ENCODE measurements at regions not wholly inside any gene's neighbourhood (a gene's known extent, or its start where the extent isn't known, plus 50 kb on each side); places are given as distances from the start of the nearest gene placed in this dataset.

DNA sequence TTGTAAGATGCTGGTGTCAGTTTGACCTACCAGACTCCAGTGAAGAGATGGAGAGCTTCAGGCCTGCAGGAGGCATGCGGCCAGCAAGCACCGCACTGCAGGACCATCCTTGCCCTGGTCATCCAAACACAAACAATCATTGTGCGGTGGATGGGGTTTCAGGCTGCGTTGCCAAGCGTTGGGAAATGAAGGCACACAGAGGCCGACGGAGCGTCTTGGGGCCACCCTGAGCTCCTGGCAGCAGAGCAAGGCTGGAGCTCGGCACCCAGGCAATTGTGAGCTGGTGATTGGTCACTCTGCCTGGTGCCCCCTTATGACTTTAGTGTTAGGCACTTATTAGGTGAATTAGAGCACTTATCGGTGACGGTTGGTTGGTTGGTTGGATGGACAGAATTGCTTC, 222.6 kb upstream of the RGMA start:
- no peak for TF ChIP-seq JUND (IDR thresholded peaks at IDR 0.05; ENCODE audit: low read depth)
- no peak for DNase-seq (ENCODE audit: low read depth in 1 of 2, low spot score in 1 of 2)
- in situ Hi-C loops (cut with HindIII; ENCODE audit: low pct_unique_long_range_greater_than_20kb, low sequenced_read_pairs), result no loop called here

DNA sequence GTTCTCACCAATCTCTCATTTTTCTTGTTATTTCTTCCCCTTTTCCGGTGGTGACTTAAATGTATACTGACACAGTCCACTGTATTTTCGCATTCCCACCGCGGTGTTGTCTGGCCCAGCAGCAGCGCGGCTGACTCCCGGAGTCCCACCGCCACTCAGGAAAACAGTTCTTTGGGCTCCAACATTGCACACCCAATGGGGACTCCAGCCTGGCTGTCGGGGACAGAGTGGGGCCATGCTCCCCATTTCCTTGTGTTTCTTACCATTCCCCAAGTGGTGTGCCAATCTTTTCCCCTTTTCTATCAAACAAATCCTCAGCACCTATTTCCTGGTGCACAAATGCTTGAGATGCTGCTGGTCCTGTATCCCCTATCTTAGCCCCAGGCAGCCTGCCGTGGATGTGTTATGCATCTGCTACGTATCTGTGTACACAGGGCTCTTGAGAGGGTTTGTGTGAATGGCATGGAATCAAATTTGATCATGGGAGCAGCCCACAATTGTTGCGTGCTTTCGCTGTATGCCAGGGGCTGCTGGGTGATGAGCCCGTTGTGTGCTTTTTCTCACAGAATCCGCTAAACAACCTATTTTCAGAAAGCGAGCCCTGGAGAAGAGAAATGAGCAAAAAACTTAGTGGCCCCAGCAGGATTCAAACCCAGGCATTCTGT, 219.1 kb upstream of the RGMA start:
- no peak for TF ChIP-seq JUND (IDR thresholded peaks at IDR 0.05; ENCODE audit: low read depth)
- no peak for DNase-seq (ENCODE audit: low read depth in 1 of 2, low spot score in 1 of 2)
- in situ Hi-C loops (cut with HindIII; ENCODE audit: low pct_unique_long_range_greater_than_20kb, low sequenced_read_pairs), result no loop called here

DNA sequence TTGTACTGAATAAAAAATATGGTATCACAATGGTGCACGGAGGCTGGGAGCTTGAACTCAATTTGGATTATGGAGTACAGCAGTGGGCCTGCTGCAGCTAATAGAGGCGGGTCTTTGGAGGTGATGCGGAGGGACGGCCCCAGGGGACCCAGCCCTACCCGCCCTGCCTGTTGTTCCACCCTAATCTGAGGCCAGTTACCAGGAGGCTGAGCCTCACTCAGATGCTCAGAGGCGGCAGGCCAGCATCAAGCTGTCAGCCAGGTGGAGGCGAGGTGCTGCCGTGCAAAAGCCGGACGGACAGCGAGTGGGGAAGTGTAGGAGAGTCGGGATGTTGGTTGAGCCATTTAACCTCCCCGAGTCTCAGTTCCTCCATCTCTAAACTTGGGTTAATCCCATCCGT, 218.5 kb upstream of the RGMA start:
- in situ Hi-C loops (cut with HindIII; ENCODE audit: low pct_unique_long_range_greater_than_20kb, low sequenced_read_pairs), result no loop called here
- TF ChIP-seq JUND (IDR thresholded peaks at IDR 0.05; ENCODE audit: low read depth), result no peak
- no peak for DNase-seq (ENCODE audit: low read depth in 1 of 2, low spot score in 1 of 2)

DNA sequence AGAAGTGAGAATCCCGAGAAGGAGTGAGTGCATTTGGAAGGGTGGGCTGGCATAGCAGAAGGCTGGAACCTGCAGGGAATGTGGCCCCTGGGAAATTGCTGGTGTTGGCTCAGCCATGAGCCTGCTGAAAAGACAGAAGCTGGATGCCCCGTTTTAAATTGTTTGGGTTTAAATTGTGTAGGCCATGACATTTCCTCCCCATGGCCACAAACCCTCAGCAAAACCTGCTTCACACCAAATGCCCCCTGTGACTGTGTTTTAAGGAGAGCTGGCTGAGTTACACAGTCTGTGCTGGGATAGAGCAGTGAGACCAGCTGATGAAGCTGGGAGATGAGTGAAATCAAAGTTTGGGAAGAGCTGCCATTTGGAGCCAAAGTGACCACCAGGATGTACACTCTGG, 216.3 kb upstream of the RGMA start:
- no peak for DNase-seq (ENCODE audit: low read depth in 1 of 2, low spot score in 1 of 2)
- TF ChIP-seq JUND (IDR thresholded peaks at IDR 0.05; ENCODE audit: low read depth), result no peak
- in situ Hi-C loops (cut with HindIII; ENCODE audit: low pct_unique_long_range_greater_than_20kb, low sequenced_read_pairs), result no loop called here

DNA sequence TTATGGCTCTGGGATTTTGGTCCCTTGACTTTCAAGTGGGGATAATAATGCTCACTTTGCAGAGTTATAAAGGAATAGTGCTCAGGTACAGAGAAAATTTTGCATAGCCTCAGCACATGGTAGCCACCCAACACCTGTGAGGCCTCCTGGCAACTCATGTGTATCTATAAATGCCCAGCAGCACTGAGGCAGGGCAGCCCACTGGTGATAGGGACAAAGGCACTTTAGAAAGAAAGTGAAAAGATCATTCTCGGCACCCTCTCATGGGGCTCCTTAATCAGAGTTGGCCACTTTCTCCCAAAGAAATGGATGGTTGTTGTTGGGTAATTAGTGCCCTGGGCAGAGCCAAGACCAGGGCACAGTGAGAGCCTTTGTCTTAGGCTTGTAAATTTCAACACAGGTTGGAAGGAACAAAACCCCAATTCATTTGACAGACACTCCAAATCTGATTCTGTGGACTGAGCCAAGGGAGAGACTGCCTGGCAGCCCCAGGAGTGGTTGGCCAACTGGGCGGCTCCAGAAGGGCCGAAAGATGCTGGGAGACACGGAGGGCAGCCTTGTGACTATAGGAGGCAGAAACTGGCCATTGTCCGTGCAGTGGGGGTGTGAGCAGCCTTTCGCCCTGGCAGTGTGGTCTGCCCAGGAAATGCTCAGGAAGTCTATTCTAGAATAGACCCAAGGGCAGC, 213.2 kb upstream of the RGMA start:
- no peak for DNase-seq (ENCODE audit: low read depth in 1 of 2, low spot score in 1 of 2)
- in situ Hi-C loops (cut with HindIII; ENCODE audit: low pct_unique_long_range_greater_than_20kb, low sequenced_read_pairs), result no loop called here
- TF ChIP-seq JUND (IDR thresholded peaks at IDR 0.05; ENCODE audit: low read depth), result no peak

DNA sequence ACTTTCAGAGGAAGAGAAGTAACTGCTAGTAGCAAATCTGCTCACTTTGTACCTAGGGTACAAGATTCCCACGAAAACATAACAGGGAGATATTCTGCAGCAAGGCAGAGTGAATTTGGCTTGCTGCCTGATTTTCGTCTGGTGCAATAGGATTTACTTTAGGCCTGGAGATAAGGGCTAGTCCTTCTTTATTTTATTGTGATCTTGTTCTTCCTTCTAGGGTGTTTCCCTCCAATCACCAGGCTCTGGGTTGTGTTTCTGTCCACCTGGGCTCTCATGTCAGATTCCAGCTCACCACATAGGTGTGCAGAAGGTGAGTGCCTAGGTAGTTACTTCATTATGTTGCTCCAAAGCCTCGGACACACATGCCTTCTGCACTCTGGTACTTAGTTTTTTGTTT, 211.8 kb upstream of the RGMA start:
- no peak for DNase-seq (ENCODE audit: low read depth in 1 of 2, low spot score in 1 of 2)
- no peak for TF ChIP-seq JUND (IDR thresholded peaks at IDR 0.05; ENCODE audit: low read depth)
- in situ Hi-C loops (cut with HindIII; ENCODE audit: low pct_unique_long_range_greater_than_20kb, low sequenced_read_pairs), result no loop called here

DNA sequence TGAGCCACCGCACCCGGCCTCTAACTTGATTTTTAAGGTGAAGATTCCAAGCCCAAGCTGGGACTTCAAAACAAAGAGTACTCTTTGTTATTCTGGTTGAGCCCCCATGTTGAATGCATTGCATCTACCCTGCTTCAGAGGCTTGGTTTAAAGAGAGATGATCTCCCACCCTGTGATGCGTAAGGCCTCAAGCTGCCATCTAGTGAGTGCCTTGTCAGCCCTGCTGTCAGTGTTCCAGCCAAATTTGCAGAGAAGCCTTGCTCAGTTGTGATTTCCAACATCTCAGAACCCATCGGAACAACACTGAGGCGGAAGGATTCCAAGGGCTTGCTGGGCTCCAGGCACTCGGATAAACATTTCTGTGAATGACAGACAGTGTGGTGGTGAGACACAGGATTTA, 210.7 kb upstream of the RGMA start:
- no peak for TF ChIP-seq JUND (IDR thresholded peaks at IDR 0.05; ENCODE audit: low read depth)
- DNase-seq (ENCODE audit: low read depth in 1 of 2, low spot score in 1 of 2), result no peak
- in situ Hi-C loops (cut with HindIII; ENCODE audit: low pct_unique_long_range_greater_than_20kb, low sequenced_read_pairs), result no loop called here

DNA sequence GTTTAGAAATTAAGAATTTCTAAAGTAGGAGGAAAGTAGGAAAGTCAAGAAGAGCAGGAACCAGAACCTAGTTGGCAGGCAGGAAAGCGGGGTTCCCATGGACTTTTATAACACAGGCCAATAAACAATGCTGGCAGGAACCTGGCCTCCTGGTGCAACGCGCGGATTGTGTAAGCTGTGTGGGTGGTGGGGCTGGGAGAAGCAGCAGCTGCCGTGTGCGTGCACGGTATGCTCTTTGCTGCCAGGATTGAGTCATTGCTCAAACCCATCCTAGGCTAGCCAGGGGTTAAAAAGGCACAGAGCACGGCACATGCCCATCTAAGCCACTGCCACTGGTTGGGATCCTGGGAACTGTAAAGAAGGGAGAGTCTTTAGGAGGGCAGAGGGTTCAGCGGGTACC, 209.9 kb upstream of the RGMA start:
- in situ Hi-C loops (cut with HindIII; ENCODE audit: low pct_unique_long_range_greater_than_20kb, low sequenced_read_pairs), result no loop called here
- DNase-seq (ENCODE audit: low read depth in 1 of 2, low spot score in 1 of 2), result no peak
- TF ChIP-seq JUND (IDR thresholded peaks at IDR 0.05; ENCODE audit: low read depth), result no peak

DNA sequence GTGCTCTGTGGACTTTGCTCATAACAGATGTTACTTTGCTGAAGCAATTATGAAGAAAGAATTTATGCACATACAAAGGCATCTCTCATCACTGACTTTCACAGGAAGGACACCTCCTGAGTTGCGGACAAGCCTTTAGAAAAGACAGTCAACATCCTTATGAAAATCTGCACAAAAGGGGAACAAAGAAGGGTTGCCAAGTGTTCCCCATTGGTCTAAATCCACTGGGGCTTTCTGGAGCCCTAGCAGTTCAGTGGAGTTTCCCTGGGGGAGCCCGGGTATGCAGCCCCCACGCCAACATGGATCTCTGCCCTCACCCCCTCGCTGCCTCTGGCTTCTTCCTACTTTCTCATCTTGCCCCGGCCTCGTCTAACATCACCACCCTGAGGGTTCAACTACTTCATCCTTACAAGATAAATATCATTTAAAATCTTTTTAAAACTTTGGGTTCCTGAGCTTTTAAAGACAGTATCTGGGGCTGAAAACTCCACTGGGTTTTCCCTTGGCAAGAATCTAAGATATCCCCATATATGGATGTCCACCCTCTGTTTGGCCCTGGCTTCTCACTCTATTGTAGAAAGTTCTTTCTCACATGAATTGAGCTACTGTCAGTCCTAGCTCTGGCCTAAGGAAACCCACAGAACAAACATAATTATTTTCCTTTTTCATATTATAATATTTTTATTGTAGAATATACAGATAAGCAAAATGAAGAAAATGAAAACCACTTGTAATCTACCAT, 207.9 kb upstream of the RGMA start:
- no peak for DNase-seq (ENCODE audit: low read depth in 1 of 2, low spot score in 1 of 2)
- no peak for TF ChIP-seq JUND (IDR thresholded peaks at IDR 0.05; ENCODE audit: low read depth)
- in situ Hi-C loops (cut with HindIII; ENCODE audit: low pct_unique_long_range_greater_than_20kb, low sequenced_read_pairs), result no loop called here

DNA sequence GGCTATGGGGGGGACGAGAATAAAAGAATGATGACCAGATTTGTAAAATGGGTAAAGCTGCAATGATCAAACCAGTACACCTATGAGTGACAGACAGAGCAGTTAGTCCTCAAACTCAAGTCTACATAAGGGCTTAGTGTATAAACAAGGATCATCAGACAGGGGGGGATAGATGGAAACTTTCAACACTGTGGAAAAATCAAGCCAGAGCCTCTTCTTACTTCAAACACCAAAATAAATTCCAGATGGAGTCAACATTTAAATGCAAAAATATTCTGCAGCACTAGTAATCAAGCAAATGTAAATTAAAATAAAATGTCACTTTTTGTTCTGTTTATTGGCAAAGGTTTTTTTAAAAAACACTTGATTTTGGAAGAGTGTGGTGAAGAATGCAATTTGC, 205.9 kb upstream of the RGMA start:
- in situ Hi-C loops (cut with HindIII; ENCODE audit: low pct_unique_long_range_greater_than_20kb, low sequenced_read_pairs), result no loop called here
- DNase-seq (ENCODE audit: low read depth in 1 of 2, low spot score in 1 of 2), result no peak
- TF ChIP-seq JUND (IDR thresholded peaks at IDR 0.05; ENCODE audit: low read depth), result no peak

DNA sequence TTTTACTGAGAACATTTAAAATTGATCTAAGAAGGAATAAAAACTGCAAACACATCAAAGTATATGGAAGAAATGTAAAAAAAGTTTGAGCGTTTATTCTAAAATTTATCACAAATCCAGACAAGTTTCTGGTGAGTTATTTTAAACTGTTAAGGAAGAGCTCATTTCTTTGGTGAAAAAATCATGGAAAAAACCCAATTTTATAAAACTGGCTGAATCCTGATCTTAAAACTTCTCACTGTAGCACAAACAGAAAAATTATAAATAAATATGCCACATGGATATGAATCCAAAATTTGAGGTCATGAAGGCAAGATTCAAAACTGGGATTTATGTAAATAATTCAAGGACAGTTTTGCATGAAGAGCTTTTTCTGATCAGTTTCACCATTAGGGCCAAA, 205.1 kb upstream of the RGMA start:
- TF ChIP-seq JUND (IDR thresholded peaks at IDR 0.05; ENCODE audit: low read depth), result no peak
- no peak for DNase-seq (ENCODE audit: low read depth in 1 of 2, low spot score in 1 of 2)
- in situ Hi-C loops (cut with HindIII; ENCODE audit: low pct_unique_long_range_greater_than_20kb, low sequenced_read_pairs), result no loop called here

DNA sequence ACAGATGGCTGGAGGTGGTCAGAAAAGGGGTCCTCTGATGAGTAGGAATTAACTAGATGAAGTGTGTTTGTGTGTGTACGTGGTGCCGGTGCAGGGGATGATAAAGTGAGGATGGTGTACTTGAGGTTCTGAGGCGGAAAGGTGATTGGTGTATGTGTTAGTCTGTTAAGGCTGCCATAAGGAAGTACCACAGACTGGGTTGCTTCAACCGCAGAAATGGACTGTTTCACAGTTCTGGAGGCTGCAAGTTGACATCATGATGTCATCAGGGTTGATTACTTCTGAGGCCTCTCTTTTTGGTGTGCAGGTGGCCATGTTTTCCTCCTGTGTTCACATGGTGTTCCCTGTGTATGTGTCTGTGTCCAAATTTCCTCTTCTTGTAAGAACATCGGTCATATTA, 202.4 kb upstream of the RGMA start:
- no peak for TF ChIP-seq JUND (IDR thresholded peaks at IDR 0.05; ENCODE audit: low read depth)
- in situ Hi-C loops (cut with HindIII; ENCODE audit: low pct_unique_long_range_greater_than_20kb, low sequenced_read_pairs), result no loop called here
- no peak for DNase-seq (ENCODE audit: low read depth in 1 of 2, low spot score in 1 of 2)

DNA sequence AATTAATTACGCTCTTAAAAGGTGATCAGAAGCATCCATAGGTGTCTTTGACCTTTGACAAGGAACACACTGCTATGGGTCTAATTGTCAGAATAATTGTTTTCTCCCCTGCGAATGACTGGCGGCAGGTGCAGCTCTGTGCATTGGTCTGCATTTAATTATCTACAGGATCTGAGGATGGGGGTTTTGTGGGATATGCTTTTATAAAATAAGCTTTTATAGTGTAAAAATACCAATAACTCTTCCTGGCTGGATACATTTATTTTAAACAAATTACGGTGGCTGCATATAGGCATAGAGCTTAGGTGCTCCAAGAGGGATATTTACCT, 201.6 kb upstream of the RGMA start:
- in situ Hi-C loops (cut with HindIII; ENCODE audit: low pct_unique_long_range_greater_than_20kb, low sequenced_read_pairs), result no loop called here
- no peak for DNase-seq (ENCODE audit: low read depth in 1 of 2, low spot score in 1 of 2)
- TF ChIP-seq JUND (IDR thresholded peaks at IDR 0.05; ENCODE audit: low read depth), result no peak

Measured in T47D (cell line).